GM21515 (cell line): ENCODE measurements at regions not wholly inside any gene's neighbourhood (a gene's known extent, or its start where the extent isn't known, plus 50 kb on each side); places are given as distances from the start of the nearest gene placed in this dataset.

Experiments used
- ATAC-seq: cut with Tn5 transposase; IDR thresholded peaks from one replicate; pipeline ENCODE4 v1.9.1; 2021; ENCODE audit not compliant: unreplicated experiment

- no peak for ATAC-seq
Observed at GRCh38 chr13:55403887-55404487, 1736.7 kb upstream of the PRR20A start.

DNA sequence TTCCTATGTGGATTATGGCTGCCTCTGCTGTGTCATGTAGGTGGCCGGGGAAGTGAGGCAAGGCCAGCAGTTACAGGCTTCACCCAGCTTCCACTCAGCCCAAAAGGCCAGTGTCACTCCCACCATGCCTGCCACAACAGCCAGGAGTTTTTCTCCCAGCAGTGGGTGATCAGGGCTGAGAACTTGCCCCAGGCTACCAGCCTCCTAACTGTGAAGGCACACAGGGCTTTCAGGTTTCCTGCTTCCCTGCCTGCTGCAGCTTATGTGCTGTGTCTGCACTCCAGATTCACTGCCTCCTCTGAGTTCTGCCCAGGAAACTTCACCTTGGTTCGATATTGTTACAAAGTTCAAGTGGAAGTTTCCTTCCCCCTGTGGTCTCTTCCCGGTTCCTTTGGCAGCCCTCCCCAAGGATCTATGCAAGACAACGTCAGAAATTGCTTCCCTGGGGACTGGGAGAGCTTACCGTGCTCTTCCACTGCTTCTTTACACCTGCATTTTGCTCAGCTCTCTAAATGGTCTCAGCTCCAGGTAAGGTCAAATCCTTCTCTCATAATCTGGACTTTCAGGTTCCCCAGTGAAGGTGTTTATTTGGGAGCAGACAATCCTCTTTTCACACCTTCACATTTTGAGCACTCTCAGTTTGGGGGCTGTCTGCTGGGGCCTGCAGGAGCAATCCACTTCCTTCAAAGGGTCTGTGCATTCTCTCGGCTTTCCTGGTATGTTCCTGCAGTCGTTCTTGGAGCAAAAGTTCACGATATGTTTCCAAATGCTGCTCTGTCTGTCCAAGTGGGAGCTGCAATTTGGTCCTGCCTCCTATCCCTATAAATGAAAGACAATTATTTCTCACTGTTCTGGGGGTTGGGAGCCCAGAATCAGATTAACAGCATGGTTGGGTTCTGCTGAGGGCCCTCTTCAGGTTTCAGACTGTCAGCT, 1730.1 kb upstream of the PRR20A start:
- no peak for ATAC-seq

DNA sequence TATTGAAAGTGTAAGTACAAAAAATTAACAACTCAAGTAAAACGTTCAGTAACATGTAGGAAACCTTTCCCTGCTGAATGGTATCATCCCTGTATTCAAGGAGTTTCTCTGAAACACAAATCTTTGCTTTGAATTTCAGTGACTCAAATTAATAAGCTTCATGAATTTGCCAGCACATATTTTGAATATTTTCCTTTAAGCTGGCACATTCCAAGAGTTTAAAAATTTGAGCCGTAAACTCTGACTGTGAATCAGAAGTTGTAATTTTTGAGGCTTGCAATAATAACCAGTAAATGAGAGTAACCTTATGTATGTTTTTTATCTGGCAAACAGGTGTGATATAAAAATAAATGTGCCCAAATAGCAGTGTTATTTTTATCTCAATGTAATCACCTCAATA, 1722.6 kb upstream of the PRR20A start:
- ATAC-seq: no peak

- ATAC-seq: no peak
Observed at GRCh38 chr13:55432814-55433213, 1707.9 kb upstream of the PRR20A start.

DNA sequence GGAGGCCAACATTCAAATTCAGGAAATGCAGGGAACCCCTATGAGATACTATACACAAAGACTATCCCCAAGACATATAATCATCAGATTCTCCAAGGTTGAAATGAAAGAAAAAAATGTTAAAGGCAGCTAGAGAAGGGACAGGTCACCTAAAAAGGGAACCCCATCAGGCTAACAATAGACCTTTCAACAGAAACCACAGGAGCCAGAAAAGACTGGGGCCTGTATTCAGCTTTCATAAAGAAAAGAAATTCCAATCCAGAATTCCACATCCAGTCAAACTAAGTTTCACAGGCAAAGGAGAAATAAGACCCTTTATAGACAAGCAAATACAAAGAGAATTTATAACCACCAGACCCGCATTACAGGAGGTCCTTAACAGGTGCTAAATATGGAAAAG, 1703.6 kb upstream of the PRR20A start:
- ATAC-seq: no peak

DNA sequence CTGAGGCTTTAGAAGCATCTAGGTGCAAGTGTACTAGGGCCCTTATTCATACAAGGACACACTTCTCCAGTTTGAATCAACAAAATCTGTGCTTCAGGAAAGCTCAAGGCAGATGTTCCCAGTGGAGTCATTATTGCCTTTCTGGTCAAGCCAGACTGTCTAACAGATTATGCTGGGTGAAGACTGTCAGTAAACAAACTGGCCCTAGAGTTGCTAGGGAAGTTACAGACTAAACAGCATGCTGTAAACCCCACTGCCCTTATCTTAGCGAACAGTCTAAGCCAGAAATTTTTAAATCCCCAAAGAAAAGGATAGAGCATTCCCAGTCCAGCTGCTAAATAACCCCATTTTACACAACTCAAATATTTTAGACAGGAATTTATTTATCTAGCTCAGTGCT, 1701.3 kb upstream of the PRR20A start:
- no peak for ATAC-seq

DNA sequence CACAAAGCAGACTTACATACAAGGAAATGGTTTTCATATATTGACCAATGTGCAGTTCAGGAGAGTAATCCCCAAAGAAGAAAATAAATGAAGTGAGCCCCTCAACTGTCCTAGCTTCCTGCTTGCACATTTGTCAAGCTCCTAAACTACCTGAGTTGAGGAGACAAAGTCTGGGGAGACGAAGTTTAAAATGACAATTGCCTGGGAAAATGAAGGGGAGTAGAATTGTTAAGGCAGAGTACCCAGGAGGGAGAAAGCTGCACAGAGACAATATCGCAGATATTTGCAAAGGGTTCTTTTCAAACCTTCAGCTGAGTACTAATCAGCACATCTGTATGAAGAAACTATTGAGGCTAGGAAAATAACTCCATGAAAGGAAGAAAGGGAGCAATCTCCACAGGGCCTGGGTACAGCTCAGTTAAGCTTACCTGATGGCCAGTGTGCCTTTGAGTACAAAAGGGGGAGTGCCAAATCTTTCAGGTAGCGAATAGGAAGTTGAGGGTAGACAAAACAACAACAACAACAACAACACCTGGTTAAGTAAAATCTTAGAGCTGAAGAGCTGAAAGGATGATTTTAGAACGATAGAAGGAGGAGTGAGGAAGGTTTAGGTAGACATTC, 1700.1 kb upstream of the PRR20A start:
- ATAC-seq: no peak

DNA sequence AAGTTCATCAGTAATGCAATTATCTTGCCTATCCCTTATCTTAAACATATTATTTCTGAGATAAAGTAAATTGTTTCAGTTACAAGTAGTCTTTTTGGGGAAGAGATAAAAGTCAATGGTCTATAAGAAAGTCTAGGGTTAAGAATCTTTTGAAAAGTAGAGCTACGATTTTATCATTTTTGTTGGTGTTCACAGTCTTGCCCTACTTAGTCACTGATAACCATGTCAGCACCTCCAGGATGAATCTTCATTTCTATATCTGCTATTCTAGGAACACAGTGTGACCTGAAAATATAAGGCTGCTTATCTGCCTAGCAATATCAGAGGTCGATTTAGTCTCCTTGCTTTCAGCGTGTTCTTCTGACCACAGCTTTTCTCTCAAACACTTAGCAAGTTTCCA, 1676.5 kb upstream of the PRR20A start:
- ATAC-seq: no peak

GRCh38 chr13:55467476-55467875, 1673.2 kb upstream of the PRR20A start:
- ATAC-seq: no peak

DNA sequence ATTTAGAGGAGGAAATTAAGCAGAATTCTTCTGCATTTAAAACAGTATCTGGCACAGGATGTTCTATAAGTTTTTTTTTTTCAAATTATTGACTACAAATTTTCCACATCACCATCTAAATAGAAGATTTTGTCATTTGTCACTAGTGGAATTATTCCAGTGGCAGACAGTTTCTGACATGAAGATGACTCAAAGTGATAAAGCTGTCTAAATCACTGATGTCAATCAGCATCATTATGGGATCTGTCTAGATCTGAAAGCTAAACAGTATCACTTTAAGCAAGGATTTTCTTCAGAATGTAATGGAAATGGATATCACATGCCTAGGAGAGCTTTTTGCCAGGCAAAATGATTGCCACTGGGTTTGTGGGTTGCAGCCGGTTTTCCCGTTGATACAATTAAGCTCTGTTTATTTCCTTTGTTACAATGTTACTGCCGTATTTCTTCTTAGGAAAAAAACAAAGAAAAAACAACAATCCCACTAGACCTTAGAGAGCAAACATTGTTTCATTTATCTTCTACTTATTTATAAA, 1657.0 kb upstream of the PRR20A start:
- no peak for ATAC-seq

DNA sequence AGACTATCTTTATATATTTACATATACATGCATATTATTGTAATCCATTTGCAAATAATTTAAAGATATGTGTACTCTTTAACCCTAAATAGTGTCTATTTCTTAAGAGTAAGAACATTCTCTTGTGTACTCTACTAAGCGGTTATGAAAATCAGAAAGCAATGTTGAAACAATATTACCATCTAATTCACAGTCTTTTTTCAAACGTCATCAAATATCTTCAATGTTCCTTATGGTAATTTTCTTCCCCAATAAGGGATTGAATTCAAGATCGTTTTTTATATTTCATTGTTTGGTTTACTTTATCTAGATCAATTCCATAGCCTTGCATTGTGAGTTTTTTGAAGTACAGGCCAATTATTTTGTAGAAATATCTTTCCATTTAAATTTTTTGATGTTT, 1647.4 kb upstream of the PRR20A start:
- ATAC-seq: no peak

DNA sequence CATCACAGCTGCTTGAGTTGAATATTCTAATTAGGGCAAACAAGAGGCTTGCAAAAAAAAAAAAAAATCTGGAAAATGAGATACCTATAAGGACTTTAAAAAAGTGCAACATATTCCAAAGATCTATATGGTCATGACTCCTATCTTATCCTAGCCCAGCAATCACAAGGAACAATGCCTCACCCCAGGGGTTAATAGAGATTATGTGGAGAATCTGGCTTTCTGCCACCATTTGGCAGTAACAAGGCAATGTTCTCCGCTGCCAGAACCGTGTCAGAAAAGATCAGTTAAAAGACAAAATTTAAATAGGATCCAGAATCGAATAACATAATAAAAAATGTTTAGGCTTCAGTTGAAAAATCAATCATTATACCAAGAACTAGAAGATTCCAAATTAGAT, 1643.2 kb upstream of the PRR20A start:
- ATAC-seq: no peak

- ATAC-seq: no peak
Observed at GRCh38 chr13:55500694-55501093, 1640.0 kb upstream of the PRR20A start.

- no peak for ATAC-seq
Observed at GRCh38 chr13:55516610-55517009, 1624.1 kb upstream of the PRR20A start.

DNA sequence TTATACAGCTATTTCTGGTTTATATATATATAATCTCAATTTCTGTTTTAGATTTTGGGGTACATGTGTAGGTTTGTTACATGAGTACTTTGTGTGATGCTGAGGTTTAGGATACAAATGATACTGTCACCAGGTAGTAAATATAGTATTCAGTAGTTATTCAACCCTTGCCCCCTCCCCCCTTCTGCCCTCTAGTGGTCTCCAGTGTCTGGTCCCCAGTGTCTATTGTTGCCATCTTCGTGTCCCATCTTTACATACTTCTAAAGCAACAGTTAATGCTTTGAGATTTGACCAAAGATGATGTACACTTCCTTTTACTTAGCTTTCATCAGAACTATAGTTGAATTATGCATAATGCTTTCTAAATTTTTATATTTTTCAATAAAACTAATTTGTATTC, 1623.4 kb upstream of the PRR20A start:
- ATAC-seq: no peak

- no peak for ATAC-seq
Observed at GRCh38 chr13:55528434-55528833, 1612.3 kb upstream of the PRR20A start.

DNA sequence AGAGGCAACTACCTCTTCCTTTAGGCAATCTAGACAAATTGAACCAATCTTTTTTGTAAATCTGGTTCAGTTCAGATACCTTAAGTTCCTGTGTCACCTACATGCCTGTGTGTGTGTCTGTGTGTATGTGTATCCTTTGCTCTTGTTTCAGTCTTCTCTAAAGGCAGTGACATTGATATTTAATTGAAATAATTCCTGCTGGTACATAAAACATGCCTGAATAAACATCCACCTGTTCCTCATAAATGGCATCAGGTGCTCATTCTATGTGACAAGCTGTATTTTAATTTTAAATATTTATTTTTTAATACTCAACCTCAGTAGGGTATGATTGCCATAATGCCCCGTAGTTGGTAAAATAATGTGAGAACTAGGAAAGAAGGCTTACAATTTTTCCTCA, 1606.4 kb upstream of the PRR20A start:
- ATAC-seq: no peak

DNA sequence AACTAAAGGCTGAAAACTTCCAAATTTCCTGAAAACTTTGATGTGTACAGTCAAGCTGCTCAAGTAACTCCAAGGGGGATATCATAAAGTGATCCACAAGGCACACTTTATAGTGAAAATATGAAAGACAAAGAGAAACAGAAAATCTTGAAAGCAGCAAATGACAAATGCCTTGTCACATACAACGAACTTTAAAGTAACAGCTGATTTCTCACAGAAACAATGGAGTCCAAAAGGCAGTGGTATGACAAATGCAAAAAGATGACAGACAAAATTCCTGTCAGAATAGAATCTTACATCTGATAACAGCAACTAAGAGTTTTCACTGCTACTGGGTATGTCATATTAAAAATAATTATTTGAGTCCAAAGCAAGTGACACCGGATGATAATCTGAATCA, 1602.3 kb upstream of the PRR20A start:
- ATAC-seq: no peak

DNA sequence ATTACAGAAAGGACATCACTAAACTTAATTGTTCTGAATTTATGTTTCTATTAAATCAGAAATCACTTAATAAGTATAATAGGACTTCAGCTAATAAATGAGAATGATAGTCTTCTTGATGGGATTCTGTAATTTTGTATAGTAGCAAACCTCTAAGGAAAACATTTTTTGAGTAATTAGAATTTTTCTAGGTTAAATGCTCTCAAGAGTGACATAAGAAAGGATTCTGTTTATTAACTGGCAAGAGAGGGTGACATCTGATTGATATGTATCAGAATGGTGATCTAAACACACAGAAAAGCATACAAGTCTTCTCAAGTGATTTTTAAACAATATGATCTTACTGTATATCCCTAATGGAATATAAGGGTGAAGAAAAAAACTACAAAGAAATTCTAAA, 1597.7 kb upstream of the PRR20A start:
- ATAC-seq: no peak

- no peak for ATAC-seq
Observed at GRCh38 chr13:55550624-55551023, 1590.1 kb upstream of the PRR20A start.

DNA sequence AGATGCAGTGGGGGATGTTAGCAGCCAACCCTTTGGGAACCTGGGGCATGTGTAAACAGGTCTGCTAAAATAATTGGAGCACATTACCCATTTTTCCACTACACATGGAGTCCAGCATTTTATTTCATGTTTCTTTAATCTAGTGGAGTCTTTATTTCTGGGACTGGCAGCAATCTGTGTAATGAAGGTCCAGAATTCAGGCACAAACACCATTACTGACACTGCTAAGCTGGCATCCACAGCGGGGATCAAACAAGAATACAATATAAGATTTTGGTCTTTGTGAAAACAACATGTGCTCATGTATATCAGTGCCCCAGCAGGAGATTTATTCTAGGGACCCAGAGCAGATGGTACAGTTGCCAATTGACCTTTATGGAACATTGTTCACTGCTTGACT, 1587.0 kb upstream of the PRR20A start:
- ATAC-seq: no peak

GRCh38 chr13:55554741-55555140, 1586.0 kb upstream of the PRR20A start:
- no peak for ATAC-seq
